ENCODE measurements at regions not wholly inside any gene's neighbourhood (a gene's known extent, or its start where the extent isn't known, plus 50 kb on each side); places are given as distances from the start of the nearest gene placed in this dataset.

DNA sequence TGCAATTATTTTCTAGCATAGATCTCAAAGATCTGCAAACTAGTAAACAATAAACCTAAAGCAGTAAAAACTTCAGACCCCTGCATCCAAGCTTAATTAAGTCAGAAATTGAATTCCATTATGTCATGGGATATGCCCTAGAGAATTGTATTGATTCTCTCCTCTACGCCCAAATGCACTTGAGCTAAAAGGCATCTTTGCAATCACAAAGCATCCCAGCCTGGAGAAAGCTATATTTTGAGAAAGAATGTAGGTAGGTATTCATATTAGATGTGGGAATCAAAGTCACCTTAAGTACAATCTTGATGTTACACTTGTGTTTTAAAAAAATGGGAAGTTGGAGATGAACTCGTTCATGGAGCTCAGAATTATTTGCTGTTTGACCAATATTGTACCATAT, 386.7 kb downstream of the ADAMTS20 start:
- H3K9me3 ChIP-seq (ENCODE audit: low read length) = no peaks in the 10 kb centered on the region
- H3K27ac ChIP-seq (ENCODE audit: low read length) = no peak overlapping the region
- TF ChIP-seq CTCF (conservative IDR thresholded peaks at IDR 0.05; ENCODE audit: low read depth, low read length) (no peak), EZH2phosphoT487 (IDR thresholded peaks at IDR 0.05; ENCODE audit: borderline replicate concordance, low read length) (no peak), EZH2 (IDR thresholded peaks at IDR 0.05; ENCODE audit: low read length, unreplicated experiment) (no peak)
- DNase-seq (no peak), ATAC-seq (no peak)
- no peaks in the 10 kb centered on the region for H3K79me2 ChIP-seq (ENCODE audit: low read length)
- intact Hi-C loops (cut with micrococcal nuclease) = loop anchor here (5.0 to 10.0 kb wide), 2 partner anchors 573 to 681 kb away; no protein-coding TSS in a partner anchor
- H3F3A ChIP-seq (ENCODE audit: low read length, unreplicated experiment) = no peaks in the 10 kb centered on the region
- no TSS peak for BruUV-seq (replicated peaks)
- no peak overlapping the region for H2AFZ ChIP-seq (ENCODE audit: low read length)
- no peaks in the 10 kb centered on the region for H3K9me2 ChIP-seq (replicated peaks; ENCODE audit: low read length)
- no peak overlapping the region for H3K9ac ChIP-seq (ENCODE audit: low read length)
- peaks cover 10% of the 10 kb centered on the region; the same call in 1 of the 2 replicates for H3K4me1 ChIP-seq (ENCODE audit: insufficient read depth, low read length)
- no peaks in the 10 kb centered on the region for H3K27me3 ChIP-seq (ENCODE audit: low read length)
- H3K36me3 ChIP-seq (ENCODE audit: low read depth, low read length) = no peaks in the 10 kb centered on the region
- H3K4me2 ChIP-seq (ENCODE audit: low read length) = no peak overlapping the region
- no peaks in the 10 kb centered on the region for H4K20me1 ChIP-seq (ENCODE audit: low read length)
- no peak overlapping the region for H3K4me3 ChIP-seq (ENCODE audit: low read length)
- CTCF ChIA-PET = no interaction called here
- POLR2A ChIA-PET (ENCODE audit: unreplicated experiment) = no interaction called here

DNA sequence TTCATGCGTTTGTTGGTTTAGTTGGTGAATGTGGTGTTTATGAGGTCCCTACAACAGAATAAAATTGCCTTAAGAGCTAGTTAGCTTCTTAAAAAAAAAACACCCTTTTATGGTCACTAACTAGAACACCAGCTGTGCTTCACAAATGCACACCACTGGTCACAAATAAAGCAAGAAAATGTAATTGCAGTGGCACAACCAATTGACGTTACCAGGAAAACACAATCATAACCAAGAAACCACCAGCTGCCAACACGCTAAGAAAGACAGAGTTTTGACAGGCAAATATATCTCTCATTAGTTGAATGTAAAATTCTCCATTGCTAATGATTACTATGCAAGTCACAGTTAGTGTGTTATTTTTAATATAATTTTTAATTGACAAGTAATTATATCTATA, 389.9 kb downstream of the ADAMTS20 start:
- H3K27me3 ChIP-seq (ENCODE audit: low read length) = no peaks in the 10 kb centered on the region

More for the DNA sequence above, 389.9 kb downstream of the ADAMTS20 start:
- intact Hi-C loops (cut with micrococcal nuclease) = loop anchor here (10.0 kb wide), 1 partner anchor 677 kb away; no protein-coding TSS in a partner anchor
- TF ChIP-seq EZH2 (IDR thresholded peaks at IDR 0.05; ENCODE audit: low read length, unreplicated experiment) (no peak), CTCF (conservative IDR thresholded peaks at IDR 0.05; ENCODE audit: low read depth, low read length) (no peak), EZH2phosphoT487 (IDR thresholded peaks at IDR 0.05; ENCODE audit: borderline replicate concordance, low read length) (no peak)
- no peaks in the 10 kb centered on the region for H3K9me2 ChIP-seq (replicated peaks; ENCODE audit: low read length)
- ATAC-seq = no peak
- H3K4me1 ChIP-seq (ENCODE audit: insufficient read depth, low read length) = no peaks in the 10 kb centered on the region
- H3K4me2 ChIP-seq (ENCODE audit: low read length) = no peak overlapping the region
- no peak overlapping the region for H3K27ac ChIP-seq (ENCODE audit: low read length)
- POLR2A ChIA-PET (ENCODE audit: unreplicated experiment) = no interaction called here
- H4K20me1 ChIP-seq (ENCODE audit: low read length) = no peaks in the 10 kb centered on the region
- CTCF ChIA-PET = no interaction called here
- H3K79me2 ChIP-seq (ENCODE audit: low read length) = no peaks in the 10 kb centered on the region
- H3K9ac ChIP-seq (ENCODE audit: low read length) = no peak overlapping the region
- H3F3A ChIP-seq (ENCODE audit: low read length, unreplicated experiment) = no peaks in the 10 kb centered on the region
- DNase-seq = no peak
- no TSS peak for BruUV-seq (replicated peaks)
- no peak overlapping the region for H2AFZ ChIP-seq (ENCODE audit: low read length)
- H3K36me3 ChIP-seq (ENCODE audit: low read depth, low read length) = no peaks in the 10 kb centered on the region
- no peaks in the 10 kb centered on the region for H3K9me3 ChIP-seq (ENCODE audit: low read length)
- no peak overlapping the region for H3K4me3 ChIP-seq (ENCODE audit: low read length)

All from PC-3 (cell line).